NB4 (cell line): ENCODE measurements at regions not wholly inside any gene's neighbourhood (a gene's known extent, or its start where the extent isn't known, plus 50 kb on each side); places are given as distances from the start of the nearest gene placed in this dataset.

ENCODE experiments used
- DNase-seq: peaks from one replicate; pipeline ENCODE4 v3.0.0; 2010; ENCODE audit warnings: low read depth
- H3K4me3 ChIP-seq: one replicate; pipeline ENCODE4 v1.5.1; 2011; ENCODE audit warnings: mild to moderate bottlenecking, low read depth, low read length, moderate library complexity
- CTCF ChIP-seq: IDR thresholded peaks from one replicate; pipeline ENCODE4 v1.5.1; 2012; ENCODE audit warnings: low read depth, low read length
- MAX ChIP-seq: IDR thresholded peaks from 2 replicates; pipeline ENCODE4 v1.6.1; 2011; ENCODE audit warnings: low read depth, low read length
- MYC ChIP-seq: IDR thresholded peaks from 2 replicates; pipeline ENCODE4 v1.6.1; 2011; ENCODE audit warnings: low read depth, low read length
- POLR2A ChIP-seq: IDR thresholded peaks from 2 replicates; pipeline ENCODE4 v1.6.1; 2011; ENCODE audit warnings: mild to moderate bottlenecking; ENCODE audit not compliant: insufficient read length; ENCODE audit errors: extremely low read depth

GRCh38 chr3:3495611-3496010 lies 303.6 kb upstream of the LRRN1 start:
- TF ChIP-seq POLR2A (no peak), CTCF (no peak), MYC (no peak), MAX (no peak)
- DNase-seq: no peak
- no peak overlapping the region for H3K4me3 ChIP-seq

GRCh38 chr3:3476669-3477068 lies 297.2 kb upstream of the CRBN start:
- H3K4me3 ChIP-seq: no peak overlapping the region
- TF ChIP-seq MAX (no peak), POLR2A (no peak), MYC (no peak), CTCF (no peak)
- DNase-seq: no peak

- TF ChIP-seq CTCF (no peak), MYC (no peak), MAX (no peak), POLR2A (no peak)
- no peak overlapping the region for H3K4me3 ChIP-seq
Observed at GRCh38 chr3:3468596-3468995, 289.1 kb upstream of the CRBN start.

GRCh38 chr3:3464131-3464530 lies 284.6 kb upstream of the CRBN start:
- H3K4me3 ChIP-seq: no peak overlapping the region
- no peak for DNase-seq
- TF ChIP-seq MYC (no peak), MAX (no peak), POLR2A (no peak), CTCF (no peak)

More at GRCh38 chr3:3468596-3468995, 289.1 kb upstream of the CRBN start:
- DNase-seq: no peak

GRCh38 chr3:3461317-3461716 lies 281.8 kb upstream of the CRBN start:
- H3K4me3 ChIP-seq: no peak overlapping the region
- TF ChIP-seq MAX: no peak
- TF ChIP-seq MYC: no peak
- no peak for TF ChIP-seq CTCF
- TF ChIP-seq POLR2A: no peak
- DNase-seq: no peak

GRCh38 chr3:3448468-3448867 lies 269.0 kb upstream of the CRBN start:
- no peak for DNase-seq
- H3K4me3 ChIP-seq: no peak overlapping the region
- TF ChIP-seq MAX: no peak
- no peak for TF ChIP-seq MYC
- TF ChIP-seq CTCF: no peak
- no peak for TF ChIP-seq POLR2A
